HCT116 (cell line): ENCODE measurements at regions not wholly inside any gene's neighbourhood (a gene's known extent, or its start where the extent isn't known, plus 50 kb on each side); places are given as distances from the start of the nearest gene placed in this dataset.

ENCODE experiments used
- CBX3 ChIP-seq: IDR thresholded peaks from 2 replicates; pipeline ENCODE4 v1.6.1; 2012; ENCODE audit warnings: low read depth
- CEBPB ChIP-seq: IDR thresholded peaks from 2 replicates; pipeline ENCODE4 v1.6.1; 2012; ENCODE audit warnings: low read depth
- EGR1 ChIP-seq: IDR thresholded peaks from 2 replicates; pipeline ENCODE4 v1.6.1; 2012; ENCODE audit warnings: low read depth
- JUND ChIP-seq: IDR thresholded peaks from 2 replicates; pipeline ENCODE4 v1.6.1; 2012
- POLR2A ChIP-seq: IDR thresholded peaks from 2 replicates; pipeline ENCODE4 v1.7.0; 2011; ENCODE audit warnings: borderline replicate concordance; ENCODE audit not compliant: insufficient read depth, insufficient read length; ENCODE audit errors: extremely low read depth
- RAD21 ChIP-seq: IDR thresholded peaks from 2 replicates; pipeline ENCODE4 v1.6.1; 2012; ENCODE audit warnings: low read depth, mild to moderate bottlenecking
- ZNF274 ChIP-seq: fragments of 200-500 bp; sonication (Bioruptor generic); IDR thresholded peaks from 2 replicates; pipeline ENCODE4 v1.6.1; 2014; ENCODE audit warnings: mild to moderate bottlenecking, low read depth, low read length, inconsistent platforms
- TF ChIP-seq, protein P1 (sequence below), 3 experiments: fragments of 200-600 bp in 1 of 3; sonication (generic) in 1 of 3; IDR thresholded peaks in 2 of 3; conservative IDR thresholded peaks in 1 of 3; 2 replicates each; pipeline ENCODE4 v1.5.1; 2012 to 2017; ENCODE audit warnings: low read depth in 2 of 3, low read length in 2 of 3, antibody characterized with exemption in 1 of 3, borderline replicate concordance in 1 of 3, control low read depth in 1 of 3, mild to moderate bottlenecking in 1 of 3, mixed read lengths in 1 of 3, mixed run types in 1 of 3, moderate library complexity in 1 of 3; ENCODE audit not compliant: insufficient read depth in 1 of 3
- TF ChIP-seq, protein P2 (sequence below): IDR thresholded peaks from 2 replicates; pipeline ENCODE4 v1.6.1; 2012; ENCODE audit warnings: low read depth

DNA sequence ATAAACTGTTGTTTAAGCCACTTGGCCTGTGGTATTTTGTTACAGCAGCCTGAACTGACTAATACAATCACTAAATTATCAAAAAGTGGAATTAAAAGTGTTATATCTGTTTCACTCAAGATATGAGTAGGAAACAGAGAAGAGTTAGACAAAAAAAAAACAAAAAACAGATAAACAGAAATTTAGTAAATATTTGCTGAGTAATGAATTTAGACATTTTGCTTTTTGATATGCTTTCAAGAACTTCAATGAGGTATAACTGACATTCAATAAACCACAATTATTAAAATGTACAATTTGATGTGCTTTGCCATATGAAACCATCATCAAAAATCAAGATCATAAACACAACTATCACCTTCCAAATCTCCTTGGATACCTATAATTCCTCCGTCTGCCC, 369.2 kb downstream of the PAX1 start:
- TF ChIP-seq RAD21 (no peak), JUND (no peak), POLR2A (no peak), CBX3 (no peak), ZNF274 (no peak), CEBPB (no peak), EGR1 (no peak)
- TF ChIP-seq, protein P1, sequence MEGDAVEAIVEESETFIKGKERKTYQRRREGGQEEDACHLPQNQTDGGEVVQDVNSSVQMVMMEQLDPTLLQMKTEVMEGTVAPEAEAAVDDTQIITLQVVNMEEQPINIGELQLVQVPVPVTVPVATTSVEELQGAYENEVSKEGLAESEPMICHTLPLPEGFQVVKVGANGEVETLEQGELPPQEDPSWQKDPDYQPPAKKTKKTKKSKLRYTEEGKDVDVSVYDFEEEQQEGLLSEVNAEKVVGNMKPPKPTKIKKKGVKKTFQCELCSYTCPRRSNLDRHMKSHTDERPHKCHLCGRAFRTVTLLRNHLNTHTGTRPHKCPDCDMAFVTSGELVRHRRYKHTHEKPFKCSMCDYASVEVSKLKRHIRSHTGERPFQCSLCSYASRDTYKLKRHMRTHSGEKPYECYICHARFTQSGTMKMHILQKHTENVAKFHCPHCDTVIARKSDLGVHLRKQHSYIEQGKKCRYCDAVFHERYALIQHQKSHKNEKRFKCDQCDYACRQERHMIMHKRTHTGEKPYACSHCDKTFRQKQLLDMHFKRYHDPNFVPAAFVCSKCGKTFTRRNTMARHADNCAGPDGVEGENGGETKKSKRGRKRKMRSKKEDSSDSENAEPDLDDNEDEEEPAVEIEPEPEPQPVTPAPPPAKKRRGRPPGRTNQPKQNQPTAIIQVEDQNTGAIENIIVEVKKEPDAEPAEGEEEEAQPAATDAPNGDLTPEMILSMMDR (IDR thresholded peaks at IDR 0.05 in 2 of 3, conservative IDR thresholded peaks at IDR 0.05 in 1 of 3; ENCODE audit: borderline replicate concordance in 1 of 3, insufficient read depth in 1 of 3, low read depth in 2 of 3, low read length in 2 of 3) = no peak
- TF ChIP-seq, protein P2, sequence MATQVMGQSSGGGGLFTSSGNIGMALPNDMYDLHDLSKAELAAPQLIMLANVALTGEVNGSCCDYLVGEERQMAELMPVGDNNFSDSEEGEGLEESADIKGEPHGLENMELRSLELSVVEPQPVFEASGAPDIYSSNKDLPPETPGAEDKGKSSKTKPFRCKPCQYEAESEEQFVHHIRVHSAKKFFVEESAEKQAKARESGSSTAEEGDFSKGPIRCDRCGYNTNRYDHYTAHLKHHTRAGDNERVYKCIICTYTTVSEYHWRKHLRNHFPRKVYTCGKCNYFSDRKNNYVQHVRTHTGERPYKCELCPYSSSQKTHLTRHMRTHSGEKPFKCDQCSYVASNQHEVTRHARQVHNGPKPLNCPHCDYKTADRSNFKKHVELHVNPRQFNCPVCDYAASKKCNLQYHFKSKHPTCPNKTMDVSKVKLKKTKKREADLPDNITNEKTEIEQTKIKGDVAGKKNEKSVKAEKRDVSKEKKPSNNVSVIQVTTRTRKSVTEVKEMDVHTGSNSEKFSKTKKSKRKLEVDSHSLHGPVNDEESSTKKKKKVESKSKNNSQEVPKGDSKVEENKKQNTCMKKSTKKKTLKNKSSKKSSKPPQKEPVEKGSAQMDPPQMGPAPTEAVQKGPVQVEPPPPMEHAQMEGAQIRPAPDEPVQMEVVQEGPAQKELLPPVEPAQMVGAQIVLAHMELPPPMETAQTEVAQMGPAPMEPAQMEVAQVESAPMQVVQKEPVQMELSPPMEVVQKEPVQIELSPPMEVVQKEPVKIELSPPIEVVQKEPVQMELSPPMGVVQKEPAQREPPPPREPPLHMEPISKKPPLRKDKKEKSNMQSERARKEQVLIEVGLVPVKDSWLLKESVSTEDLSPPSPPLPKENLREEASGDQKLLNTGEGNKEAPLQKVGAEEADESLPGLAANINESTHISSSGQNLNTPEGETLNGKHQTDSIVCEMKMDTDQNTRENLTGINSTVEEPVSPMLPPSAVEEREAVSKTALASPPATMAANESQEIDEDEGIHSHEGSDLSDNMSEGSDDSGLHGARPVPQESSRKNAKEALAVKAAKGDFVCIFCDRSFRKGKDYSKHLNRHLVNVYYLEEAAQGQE = no peak
